OCI-LY7 (cell line): ENCODE measurements at regions not wholly inside any gene's neighbourhood (a gene's known extent, or its start where the extent isn't known, plus 50 kb on each side); places are given as distances from the start of the nearest gene placed in this dataset.
A peak's percentile ranks its signal among the peaks of the same experiment; 100 is the strongest.

Experiments used
- BruUV-seq: library from RNA; stranded (reverse); fragments of 400-500 nt; replicated peaks from 2 replicates; lab custom pipeline; 2021; lab: Mats Ljungman, UMichigan
- CTCF ChIA-PET: fragments of 300-600 bp; sonication (Branson Sonifier 250); formaldehyde crosslinking; loops from one replicate; lab custom pipeline; 2022; ENCODE audit warnings: antibody characterized with exemption; ENCODE audit not compliant: unreplicated experiment; lab: Charles Lee
- POLR2A ChIA-PET: fragments of 300-600 bp; sonication (Branson Sonifier 250); formaldehyde crosslinking; loops from one replicate; lab custom pipeline; 2022; ENCODE audit warnings: antibody characterized with exemption; lab: Charles Lee
- DNase-seq: peaks from one replicate; pipeline ENCODE4 v3.0.0-alpha.2; 2015; ENCODE audit warnings: low spot score
- H2AFZ ChIP-seq: fragments of 200-600 bp; sonication (generic), shearing (Covaris generic); 2 replicates; pipeline ENCODE4 v1.6.1; 2014; ENCODE audit warnings: mild to moderate bottlenecking, antibody characterized with exemption, low read length, moderate library complexity
- H3K27ac ChIP-seq: fragments of 200-600 bp; sonication (generic); 2 replicates; pipeline ENCODE4 v1.5.1; 2014; ENCODE audit warnings: mixed run types, low read depth, mild to moderate bottlenecking, moderate library complexity, low read length, inconsistent platforms; ENCODE audit not compliant: poor library complexity, severe bottlenecking
- H3K36me3 ChIP-seq: fragments of 200-600 bp; sonication (generic); 2 replicates; pipeline ENCODE4 v1.6.1; 2014; ENCODE audit warnings: mild to moderate bottlenecking, antibody characterized with exemption, low read length, moderate library complexity, mixed read lengths; ENCODE audit not compliant: insufficient read depth
- H3K4me1 ChIP-seq: fragments of 200-600 bp; sonication (generic); 2 replicates; pipeline ENCODE4 v1.5.1; 2014; ENCODE audit warnings: mild to moderate bottlenecking, low read length; ENCODE audit not compliant: insufficient read depth, poor library complexity, severe bottlenecking
- H3K4me2 ChIP-seq: fragments of 200-600 bp; sonication (generic); 2 replicates; pipeline ENCODE4 v1.6.1; 2014; ENCODE audit warnings: mild to moderate bottlenecking, low read length
- H3K4me3 ChIP-seq: fragments of 200-600 bp; sonication (generic); 2 replicates; pipeline ENCODE4 v1.5.1; 2014; ENCODE audit warnings: mild to moderate bottlenecking, low read depth, low read length; ENCODE audit not compliant: poor library complexity, severe bottlenecking
- H3K79me2 ChIP-seq: fragments of 200-600 bp; sonication (generic); 2 replicates; pipeline ENCODE4 v1.6.1; 2016; ENCODE audit warnings: low read depth, mild to moderate bottlenecking, low read length, moderate library complexity, mixed read lengths; ENCODE audit not compliant: insufficient read depth
- H3K9me2 ChIP-seq: fragments of 200-600 bp; sonication (generic); 2 replicates; pipeline ENCODE4 v1.6.1; 2016; ENCODE audit warnings: mild to moderate bottlenecking, low read length, mixed read lengths; ENCODE audit not compliant: insufficient read depth
- H3K9me3 ChIP-seq: fragments of 200-600 bp; sonication (generic); 2 replicates; pipeline ENCODE4 v1.6.1; 2014; ENCODE audit warnings: mild to moderate bottlenecking, mixed run types, low read length, mixed read lengths
- H4K20me1 ChIP-seq: fragments of 200-600 bp; sonication (generic); 2 replicates; pipeline ENCODE4 v1.6.1; 2014; ENCODE audit warnings: mild to moderate bottlenecking, antibody characterized with exemption, low read length, moderate library complexity, mixed read lengths; ENCODE audit not compliant: insufficient read depth
- EZH2phosphoT487 ChIP-seq: fragments of 200-600 bp; sonication (generic); IDR thresholded peaks from 2 replicates; pipeline ENCODE4 v1.6.1; 2018; ENCODE audit warnings: low read depth, borderline replicate concordance, mild to moderate bottlenecking, mixed run types, antibody characterized with exemption, low read length, moderate library complexity, mixed read lengths
- intact Hi-C: fragments of 100-400 bp; cut with micrococcal nuclease; formaldehyde crosslinking; loops from one replicate; pipeline ENCODE4 v1.10.0; 2022; ENCODE audit not compliant: unreplicated experiment
- TF ChIP-seq, protein P1 (sequence below): fragments of 200-600 bp; sonication (generic); conservative IDR thresholded peaks from 2 replicates; pipeline ENCODE4 v1.5.1; 2014; ENCODE audit warnings: mild to moderate bottlenecking, antibody characterized with exemption, low read length, moderate library complexity, mixed read lengths

DNA sequence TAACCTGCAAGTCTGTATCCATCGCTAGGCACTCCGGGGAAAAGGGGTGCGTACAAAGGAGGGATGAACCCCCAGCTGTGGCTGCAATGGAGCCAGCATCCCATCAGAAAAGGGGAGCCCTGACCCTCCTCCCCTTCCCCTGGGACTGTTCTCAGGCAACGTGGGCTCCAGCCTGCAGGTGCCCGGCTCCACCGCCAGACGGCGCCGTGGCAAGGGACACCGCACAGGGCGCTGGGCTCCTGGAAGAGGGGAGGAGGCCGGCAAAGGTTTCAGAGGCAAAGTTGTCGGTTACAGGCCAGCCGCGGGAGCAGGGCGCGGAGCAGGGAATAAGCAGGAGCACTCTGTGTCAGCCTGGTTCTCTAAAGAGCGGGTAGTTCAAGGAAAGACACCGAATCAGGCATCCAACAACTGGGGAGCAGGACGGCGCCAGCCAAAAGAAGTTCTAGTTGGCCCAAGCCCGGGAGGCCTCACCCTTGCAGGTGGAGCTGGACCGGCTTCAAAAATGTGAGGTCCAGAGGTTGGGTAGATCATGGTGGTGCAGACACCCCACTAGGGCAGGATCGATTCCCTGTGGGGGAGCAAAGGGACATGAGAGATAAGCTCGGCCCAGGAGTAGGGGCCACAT lies 53.0 kb upstream of the ATP12A start:
- DNase-seq, result no peak
- Histone ChIP-seq H3K27ac (no peak overlapping the region), H3K4me2 (no peak overlapping the region), H3K79me2 (no peaks in the 10 kb centered on the region), H4K20me1 (no peaks in the 10 kb centered on the region), H3K4me3 (no peak overlapping the region), H3K9me3 (no peaks in the 10 kb centered on the region), H3K36me3 (no peaks in the 10 kb centered on the region), H3K9me2 (no peaks in the 10 kb centered on the region), H3K4me1 (peaks cover 30% of the 10 kb centered on the region), H2AFZ (no peak overlapping the region)
- no TSS peak for BruUV-seq
- intact Hi-C loops, result no loop called here
- TF ChIP-seq, protein P1, sequence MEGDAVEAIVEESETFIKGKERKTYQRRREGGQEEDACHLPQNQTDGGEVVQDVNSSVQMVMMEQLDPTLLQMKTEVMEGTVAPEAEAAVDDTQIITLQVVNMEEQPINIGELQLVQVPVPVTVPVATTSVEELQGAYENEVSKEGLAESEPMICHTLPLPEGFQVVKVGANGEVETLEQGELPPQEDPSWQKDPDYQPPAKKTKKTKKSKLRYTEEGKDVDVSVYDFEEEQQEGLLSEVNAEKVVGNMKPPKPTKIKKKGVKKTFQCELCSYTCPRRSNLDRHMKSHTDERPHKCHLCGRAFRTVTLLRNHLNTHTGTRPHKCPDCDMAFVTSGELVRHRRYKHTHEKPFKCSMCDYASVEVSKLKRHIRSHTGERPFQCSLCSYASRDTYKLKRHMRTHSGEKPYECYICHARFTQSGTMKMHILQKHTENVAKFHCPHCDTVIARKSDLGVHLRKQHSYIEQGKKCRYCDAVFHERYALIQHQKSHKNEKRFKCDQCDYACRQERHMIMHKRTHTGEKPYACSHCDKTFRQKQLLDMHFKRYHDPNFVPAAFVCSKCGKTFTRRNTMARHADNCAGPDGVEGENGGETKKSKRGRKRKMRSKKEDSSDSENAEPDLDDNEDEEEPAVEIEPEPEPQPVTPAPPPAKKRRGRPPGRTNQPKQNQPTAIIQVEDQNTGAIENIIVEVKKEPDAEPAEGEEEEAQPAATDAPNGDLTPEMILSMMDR, result peak; percentile 58; the same call in 1 of the 2 replicates
- TF ChIP-seq EZH2phosphoT487, result no peak
- CTCF ChIA-PET, result no interaction called here
- POLR2A ChIA-PET, result interaction anchor here (0.6 to 1.1 kb wide), 2 partner anchors 18 to 523 kb away, joined by 3 to 4 read pairs; no protein-coding TSS in a partner anchor

DNA sequence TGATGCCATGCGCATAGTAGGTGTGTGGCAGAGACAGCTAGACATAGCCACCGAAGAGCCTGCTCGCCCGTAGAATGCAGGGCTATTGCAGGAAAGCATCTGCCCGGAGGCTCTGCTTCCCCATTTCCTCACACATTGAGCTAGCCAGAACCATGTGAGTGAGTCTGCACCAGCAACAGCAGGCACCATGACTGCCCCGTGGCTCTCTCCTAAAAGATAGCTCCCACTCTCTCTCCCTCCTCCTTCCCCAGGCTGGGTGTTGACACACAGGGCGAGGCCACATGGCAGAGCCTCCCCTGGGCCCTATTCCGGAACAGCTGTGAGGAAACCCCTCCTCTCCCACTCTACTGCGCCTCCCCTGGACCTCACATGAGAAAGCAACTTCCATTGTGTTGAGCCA lies 52.3 kb upstream of the ATP12A start:
- ChIA-PET POLR2A (interaction anchor here (0.6 kb wide), 1 partner anchor 524 kb away, joined by 3 read pairs; no protein-coding TSS in a partner anchor), CTCF (no interaction called here)
- no peak overlapping the region for H3K4me2 ChIP-seq
- intact Hi-C loops, result no loop called here
- H4K20me1 ChIP-seq, result no peaks in the 10 kb centered on the region
- peaks cover 30% of the 10 kb centered on the region for H3K4me1 ChIP-seq
- no peak overlapping the region for H3K27ac ChIP-seq
- H3K4me3 ChIP-seq, result no peak overlapping the region
- no peaks in the 10 kb centered on the region for H3K36me3 ChIP-seq
- no peaks in the 10 kb centered on the region for H3K9me2 ChIP-seq
- no peaks in the 10 kb centered on the region for H3K9me3 ChIP-seq
- TF ChIP-seq, protein P1, result no peak
- TF ChIP-seq EZH2phosphoT487, result no peak
- DNase-seq, result no peak
- no peak overlapping the region for H2AFZ ChIP-seq
- BruUV-seq, result no TSS peak
- H3K79me2 ChIP-seq, result no peaks in the 10 kb centered on the region

DNA sequence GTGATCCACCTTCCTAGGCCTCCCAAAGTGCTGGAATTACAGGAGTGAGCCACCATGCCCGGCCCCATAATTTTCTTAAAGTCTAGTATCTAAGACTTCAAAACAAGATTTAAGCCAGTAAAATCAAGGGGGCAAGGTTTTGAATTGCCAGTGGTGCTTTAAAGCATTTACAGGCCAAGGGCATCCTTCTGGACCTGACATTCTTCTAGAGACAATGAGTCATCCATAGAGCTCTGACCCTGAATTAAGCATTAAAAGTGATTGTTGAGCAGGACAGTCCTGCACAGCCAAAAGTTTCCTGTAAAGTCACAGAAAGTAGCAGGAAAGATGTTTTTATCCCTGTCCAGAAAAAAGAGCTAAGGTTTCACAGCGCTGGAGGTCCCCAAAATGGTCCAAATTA lies 50.9 kb upstream of the ATP12A start:
- peaks cover 36% of the 10 kb centered on the region for H3K4me1 ChIP-seq
- no peaks in the 10 kb centered on the region for H4K20me1 ChIP-seq
- no peaks in the 10 kb centered on the region for H3K36me3 ChIP-seq
- TF ChIP-seq EZH2phosphoT487, result no peak
- TF ChIP-seq, protein P1, result no peak
- DNase-seq, result no peak
- no peak overlapping the region for H2AFZ ChIP-seq
- no peaks in the 10 kb centered on the region for H3K9me3 ChIP-seq
- intact Hi-C loops, result no loop called here
- BruUV-seq, result no TSS peak
- no peaks in the 10 kb centered on the region for H3K9me2 ChIP-seq
- ChIA-PET CTCF (no interaction called here), POLR2A (interaction anchor here (0.6 kb wide), 1 partner anchor 22 kb away, joined by 5 read pairs; no protein-coding TSS in a partner anchor)
- no peaks in the 10 kb centered on the region for H3K79me2 ChIP-seq
- no peak overlapping the region for H3K4me2 ChIP-seq
- H3K27ac ChIP-seq, result no peak overlapping the region
- H3K4me3 ChIP-seq, result no peak overlapping the region
